GM06990 (cell line): ENCODE measurements at regions not wholly inside any gene's neighbourhood (a gene's known extent, or its start where the extent isn't known, plus 50 kb on each side); places are given as distances from the start of the nearest gene placed in this dataset.

Experiments
- DNase-seq: peaks from one replicate; pipeline ENCODE4 v3.0.0-alpha.2; 2011; ENCODE audit not compliant: insufficient read length; ENCODE audit errors: extremely low read depth
- H3K27me3 ChIP-seq: replicated peaks from 2 replicates; pipeline ENCODE4 v1.6.0; 2011; ENCODE audit warnings: low read length; ENCODE audit not compliant: control insufficient read depth, insufficient read depth
- H3K36me3 ChIP-seq: 2 replicates; pipeline ENCODE4 v1.5.1; 2011; ENCODE audit warnings: low read length; ENCODE audit not compliant: control insufficient read depth, insufficient read depth
- H3K4me3 ChIP-seq: replicated peaks from 2 replicates; pipeline ENCODE4 v1.5.1; 2011; ENCODE audit warnings: low read depth, mild to moderate bottlenecking, control low read depth, low read length
- CTCF ChIP-seq: IDR thresholded peaks from 2 replicates; pipeline ENCODE4 v1.5.1; 2011; ENCODE audit warnings: low read length, control low read depth, mild to moderate bottlenecking, inconsistent platforms; ENCODE audit not compliant: insufficient read depth, poor library complexity, severe bottlenecking

- DNase-seq, result no peak
- no peak overlapping the region for H3K4me3 ChIP-seq
- TF ChIP-seq CTCF, result no peak
- H3K27me3 ChIP-seq, result no peaks in the 10 kb centered on the region
- H3K36me3 ChIP-seq, result no peaks in the 10 kb centered on the region
Observed at GRCh38 chr16:65965628-65966027, 400.9 kb upstream of the CDH5 start.

- DNase-seq, result no peak
- no peaks in the 10 kb centered on the region for H3K27me3 ChIP-seq
- H3K36me3 ChIP-seq, result no peaks in the 10 kb centered on the region
- H3K4me3 ChIP-seq, result no peak overlapping the region
- no peak for TF ChIP-seq CTCF
Observed at GRCh38 chr16:65964752-65965151, 401.7 kb upstream of the CDH5 start.

DNA sequence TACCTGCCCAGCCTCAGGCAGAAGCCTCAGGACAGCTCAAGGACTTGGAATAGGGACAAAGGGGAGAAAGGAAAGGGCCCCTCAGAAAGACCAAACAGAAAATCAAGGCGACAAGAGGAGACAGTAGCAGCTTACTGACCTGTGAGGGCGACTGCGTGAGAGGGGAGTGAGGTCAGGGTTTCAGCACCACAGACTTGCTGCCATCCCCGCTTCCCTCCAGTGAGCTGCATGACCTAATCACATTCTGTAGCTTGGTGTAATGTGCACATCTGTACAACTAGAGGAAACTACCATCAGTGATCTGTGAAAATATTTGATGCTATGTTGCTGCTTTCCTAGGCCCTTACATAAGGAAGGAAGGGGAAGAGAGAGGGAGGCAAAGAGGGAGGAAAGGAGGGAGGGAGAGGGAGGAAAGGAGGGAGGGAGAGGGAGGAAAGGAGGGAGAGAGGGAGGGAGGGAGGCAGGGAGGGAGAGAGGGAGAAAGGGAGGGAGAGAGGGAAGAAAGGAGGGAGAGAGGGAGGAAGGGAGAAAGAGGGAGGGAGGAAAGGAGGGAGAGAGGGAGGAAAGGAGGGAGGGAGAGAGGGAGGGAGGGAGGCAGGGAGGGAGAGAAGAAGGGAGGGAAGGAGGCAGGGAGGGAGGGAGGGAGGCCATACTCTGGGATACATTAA is 404.9 kb upstream of the CDH5 start:
- no peak for TF ChIP-seq CTCF
- Histone ChIP-seq H3K36me3 (no peaks in the 10 kb centered on the region), H3K4me3 (no peak overlapping the region), H3K27me3 (no peaks in the 10 kb centered on the region)
- DNase-seq, result no peak

GRCh38 chr16:65959983-65960382 is 406.5 kb upstream of the CDH5 start:
- no peak for TF ChIP-seq CTCF
- no peak for DNase-seq
- Histone ChIP-seq H3K27me3 (no peaks in the 10 kb centered on the region), H3K36me3 (no peaks in the 10 kb centered on the region), H3K4me3 (no peak overlapping the region)

DNA sequence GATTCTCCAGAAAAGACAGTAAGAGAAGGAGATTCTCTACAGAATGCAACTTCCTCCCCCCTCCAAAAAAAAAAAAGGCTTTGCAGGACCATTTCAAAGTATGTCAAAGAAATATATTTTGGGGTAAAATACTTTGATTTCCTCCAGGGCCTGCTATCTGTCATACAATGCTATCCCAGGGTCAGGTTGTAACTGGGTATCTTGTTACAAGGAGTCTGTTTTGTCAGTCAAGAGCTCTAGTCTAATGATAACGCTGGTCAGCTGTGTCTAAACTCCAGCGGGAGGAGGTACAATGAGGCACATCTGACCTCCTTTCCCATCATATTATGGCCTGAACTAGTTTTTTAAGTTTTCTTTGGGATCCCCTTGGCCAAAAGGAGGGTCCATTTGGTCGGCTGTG is 408.4 kb upstream of the CDH5 start:
- Histone ChIP-seq H3K36me3 (no peaks in the 10 kb centered on the region), H3K4me3 (no peak overlapping the region), H3K27me3 (no peaks in the 10 kb centered on the region)
- TF ChIP-seq CTCF, result no peak
- no peak for DNase-seq

DNA sequence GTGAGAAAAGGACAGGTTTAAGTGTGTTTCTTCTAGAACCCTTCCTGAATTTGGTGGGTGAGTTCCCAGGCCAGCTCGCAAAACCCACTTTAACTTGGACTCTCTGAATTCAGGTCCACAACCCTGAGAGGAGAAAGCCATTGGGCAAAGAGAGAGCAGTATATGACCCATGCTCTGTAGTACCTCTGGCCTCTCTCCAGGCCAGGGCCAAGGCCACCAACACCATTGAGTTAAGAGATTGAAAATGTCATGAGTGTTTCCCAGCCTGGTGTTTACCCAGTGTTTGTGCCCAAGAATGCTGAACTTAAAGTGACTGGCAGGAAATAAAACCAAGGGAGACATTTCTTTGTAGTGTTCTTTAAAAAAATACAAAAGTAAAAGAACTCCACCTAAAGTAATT is 410.4 kb upstream of the CDH5 start:
- DNase-seq, result no peak
- no peak for TF ChIP-seq CTCF
- H3K27me3 ChIP-seq, result no peaks in the 10 kb centered on the region
- no peak overlapping the region for H3K4me3 ChIP-seq
- no peaks in the 10 kb centered on the region for H3K36me3 ChIP-seq
